SK-N-SH (cell line): ENCODE measurements at regions not wholly inside any gene's neighbourhood (a gene's known extent, or its start where the extent isn't known, plus 50 kb on each side); places are given as distances from the start of the nearest gene placed in this dataset.

Experiments used
- CTCF ChIA-PET: fragments of 300-600, 350-600 bp; formaldehyde crosslinking; extraction: SDS; loops from one replicate; lab custom pipeline; 2021; lab: Yijun Ruan, JAX
- POLR2A ChIA-PET: fragments of 350-600 bp; sonication (Branson Sonifier 250); formaldehyde crosslinking; extraction: SDS; loops from one replicate; lab custom pipeline; 2020; ENCODE audit warnings: antibody characterized with exemption, inconsistent platforms; lab: Yijun Ruan, JAX
- DNase-seq: peaks from one replicate; pipeline ENCODE4 v3.0.0; 2012
- H2AFZ ChIP-seq: fragments of 200-600 bp; sonication (generic); 2 replicates; pipeline ENCODE4 v1.8.1; 2016; ENCODE audit warnings: antibody characterized with exemption, mild to moderate bottlenecking, low read depth
- H3F3A ChIP-seq: fragments of 200-600 bp; sonication (generic); replicated peaks from 2 replicates; pipeline ENCODE3; 2016; ENCODE audit warnings: antibody characterized with exemption, mild to moderate bottlenecking; ENCODE audit not compliant: insufficient read depth
- H3K27ac ChIP-seq, 2 experiments: fragments of 200-500 bp in 1 of 2; fragments of 200-600 bp in 1 of 2; sonication (Bioruptor generic) in 1 of 2; sonication (generic), shearing (Covaris generic) in 1 of 2; 2 replicates each; pipeline versions ENCODE4 v1.5.1 to v1.6.1; 2014 to 2016; ENCODE audit warnings: low read depth in 2 of 2, inconsistent platforms in 1 of 2, low read length in 1 of 2, mild to moderate bottlenecking in 1 of 2, mixed read lengths in 1 of 2
- H3K27me3 ChIP-seq: fragments of 200-600 bp; sonication (generic), shearing (Covaris generic); 2 replicates; pipeline ENCODE4 v1.6.1; 2016; ENCODE audit warnings: mixed run types; ENCODE audit not compliant: insufficient read depth
- H3K36me3 ChIP-seq, 2 experiments: fragments of 200-500 bp in 1 of 2; fragments of 200-600 bp in 1 of 2; sonication (Bioruptor generic) in 1 of 2; sonication (generic) in 1 of 2; replicated peaks in 1 of 2; 2 replicates each; pipeline versions ENCODE3 to v1.5.1; 2014 to 2016; ENCODE audit warnings: low read length in 1 of 2, mild to moderate bottlenecking in 1 of 2; ENCODE audit not compliant: insufficient read depth in 2 of 2, control insufficient read depth in 1 of 2
- H3K4me1 ChIP-seq, 2 experiments: fragments of 200-500 bp in 1 of 2; fragments of 200-600 bp in 1 of 2; sonication (Bioruptor generic) in 1 of 2; sonication (generic), shearing (Covaris generic) in 1 of 2; 2 replicates each; pipeline versions ENCODE4 v1.5.1 to v1.6.1; 2014 to 2016; ENCODE audit warnings: low read depth in 1 of 2, low read length in 1 of 2, mixed run types in 1 of 2; ENCODE audit not compliant: insufficient read depth in 2 of 2, control insufficient read depth in 1 of 2
- H3K4me2 ChIP-seq: fragments of 200-600 bp; sonication (generic), shearing (Covaris generic); 2 replicates; pipeline ENCODE4 v1.6.1; 2017; ENCODE audit warnings: mixed run types
- H3K4me3 ChIP-seq, 2 experiments: fragments of 200-500 bp in 1 of 2; fragments of 200-600 bp in 1 of 2; sonication (Bioruptor generic) in 1 of 2; sonication (generic), shearing (Covaris generic) in 1 of 2; 2 replicates each; pipeline versions ENCODE4 v1.5.1 to v1.8.1; 2014 to 2016; ENCODE audit warnings: low read depth in 2 of 2, inconsistent platforms in 1 of 2, low read length in 1 of 2, mild to moderate bottlenecking in 1 of 2, mixed read lengths in 1 of 2, moderate library complexity in 1 of 2
- H3K79me2 ChIP-seq: fragments of 200-600 bp; sonication (generic); 2 replicates; pipeline ENCODE4 v1.8.1; 2017; ENCODE audit warnings: mild to moderate bottlenecking; ENCODE audit not compliant: insufficient read depth
- H3K9ac ChIP-seq: fragments of 200-600 bp; sonication (generic); 2 replicates; pipeline ENCODE4 v1.6.1; 2017; ENCODE audit warnings: mixed run types
- H3K9me2 ChIP-seq: fragments of 200-600 bp; sonication (generic); 2 replicates; pipeline ENCODE4 v1.6.1; 2017; ENCODE audit warnings: mixed run types
- H3K9me3 ChIP-seq: fragments of 200-600 bp; sonication (generic); 2 replicates; pipeline ENCODE4 v1.6.1; 2017; ENCODE audit warnings: mixed run types, mild to moderate bottlenecking, moderate library complexity
- H4K20me1 ChIP-seq: fragments of 200-600 bp; sonication (generic); 2 replicates; pipeline ENCODE4 v1.6.1; 2017; ENCODE audit warnings: mild to moderate bottlenecking, mixed run types; ENCODE audit not compliant: insufficient read depth
- EP300 ChIP-seq, 2 experiments: IDR thresholded peaks; 2 replicates each; pipeline versions ENCODE4 v1.4.0 to v1.6.1; 2012; ENCODE audit warnings: borderline replicate concordance in 1 of 2, low read depth in 1 of 2, low read length in 1 of 2
- EZH2phosphoT487 ChIP-seq: fragments of 200-600 bp; sonication (generic); IDR thresholded peaks from 2 replicates; pipeline ENCODE4 v1.6.1; 2017; ENCODE audit warnings: low read depth, mixed run types, mild to moderate bottlenecking, antibody characterized with exemption, moderate library complexity, borderline replicate concordance
- FOXM1 ChIP-seq: IDR thresholded peaks from 2 replicates; pipeline ENCODE4 v1.4.0; 2012; ENCODE audit warnings: low read depth, mild to moderate bottlenecking
- GABPA ChIP-seq: IDR thresholded peaks from 2 replicates; pipeline ENCODE4 v1.4.0; 2012; ENCODE audit warnings: low read depth, mild to moderate bottlenecking
- GATA2 ChIP-seq: sonication (generic); formaldehyde crosslinking; IDR thresholded peaks from 2 replicates; pipeline ENCODE4 v1.5.0; 2020; ENCODE audit warnings: mild to moderate bottlenecking, missing genetic modification reagents
- JUND ChIP-seq: IDR thresholded peaks from 2 replicates; pipeline ENCODE4 v1.4.0; 2012
- MAX ChIP-seq: IDR thresholded peaks from 2 replicates; pipeline ENCODE4 v1.4.0; 2012; ENCODE audit warnings: low read depth
- MEF2A ChIP-seq: IDR thresholded peaks from 2 replicates; pipeline ENCODE4 v1.4.0; 2012; ENCODE audit warnings: low read depth, borderline replicate concordance
- MXI1 ChIP-seq: IDR thresholded peaks from 2 replicates; pipeline ENCODE4 v1.6.1; 2012; ENCODE audit warnings: mild to moderate bottlenecking, low read depth, low read length, improper control_type of control experiment
- NRF1 ChIP-seq: IDR thresholded peaks from 2 replicates; pipeline ENCODE4 v1.6.1; 2012; ENCODE audit warnings: low read depth, mild to moderate bottlenecking, low read length
- PBX3 ChIP-seq: IDR thresholded peaks from 2 replicates; pipeline ENCODE4; 2012
- POLR2AphosphoS5 ChIP-seq: IDR thresholded peaks from 2 replicates; pipeline ENCODE4 v1.6.1; 2012; ENCODE audit warnings: low read depth, low read length
- RAD21 ChIP-seq: IDR thresholded peaks from 2 replicates; pipeline ENCODE4 v1.6.1; 2012; ENCODE audit warnings: mild to moderate bottlenecking, low read length
- RCOR1 ChIP-seq: fragments of 150-350 bp; IDR thresholded peaks from 2 replicates; pipeline ENCODE4 v1.6.1; 2017; ENCODE audit warnings: antibody characterized with exemption, low read length
- REST ChIP-seq: IDR thresholded peaks from 2 replicates; pipeline ENCODE4 v1.6.1; 2012; ENCODE audit warnings: mild to moderate bottlenecking, low read depth, low read length, moderate library complexity
- RFX5 ChIP-seq: IDR thresholded peaks from 2 replicates; pipeline ENCODE4 v1.6.1; 2012; ENCODE audit warnings: mild to moderate bottlenecking, improper control_type of control experiment, low read length
- SIN3A ChIP-seq: IDR thresholded peaks from 2 replicates; pipeline ENCODE4 v1.6.1; 2012; ENCODE audit warnings: low read depth, mild to moderate bottlenecking, low read length, moderate library complexity, borderline replicate concordance
- TF ChIP-seq, protein P1 (sequence below): fragments of 150-350 bp; IDR thresholded peaks from 2 replicates; pipeline ENCODE4 v1.6.1; 2016; ENCODE audit warnings: mild to moderate bottlenecking, low read depth, low read length
- TF ChIP-seq, protein P2 (sequence below): IDR thresholded peaks from 2 replicates; pipeline ENCODE4 v1.4.0; 2012; ENCODE audit warnings: low read depth, borderline replicate concordance

GRCh38 chr10:64468219-64468618 is 947.0 kb downstream of the REEP3 start (continued):
- TF ChIP-seq RFX5, result no peak
- no peak for TF ChIP-seq SIN3A
- TF ChIP-seq, protein P1, sequence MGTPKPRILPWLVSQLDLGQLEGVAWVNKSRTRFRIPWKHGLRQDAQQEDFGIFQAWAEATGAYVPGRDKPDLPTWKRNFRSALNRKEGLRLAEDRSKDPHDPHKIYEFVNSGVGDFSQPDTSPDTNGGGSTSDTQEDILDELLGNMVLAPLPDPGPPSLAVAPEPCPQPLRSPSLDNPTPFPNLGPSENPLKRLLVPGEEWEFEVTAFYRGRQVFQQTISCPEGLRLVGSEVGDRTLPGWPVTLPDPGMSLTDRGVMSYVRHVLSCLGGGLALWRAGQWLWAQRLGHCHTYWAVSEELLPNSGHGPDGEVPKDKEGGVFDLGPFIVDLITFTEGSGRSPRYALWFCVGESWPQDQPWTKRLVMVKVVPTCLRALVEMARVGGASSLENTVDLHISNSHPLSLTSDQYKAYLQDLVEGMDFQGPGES, result no peak
- TF ChIP-seq MAX, result no peak
- no peak for TF ChIP-seq POLR2AphosphoS5
- no peak for TF ChIP-seq NRF1
- no peak for TF ChIP-seq FOXM1
- TF ChIP-seq, protein P2, sequence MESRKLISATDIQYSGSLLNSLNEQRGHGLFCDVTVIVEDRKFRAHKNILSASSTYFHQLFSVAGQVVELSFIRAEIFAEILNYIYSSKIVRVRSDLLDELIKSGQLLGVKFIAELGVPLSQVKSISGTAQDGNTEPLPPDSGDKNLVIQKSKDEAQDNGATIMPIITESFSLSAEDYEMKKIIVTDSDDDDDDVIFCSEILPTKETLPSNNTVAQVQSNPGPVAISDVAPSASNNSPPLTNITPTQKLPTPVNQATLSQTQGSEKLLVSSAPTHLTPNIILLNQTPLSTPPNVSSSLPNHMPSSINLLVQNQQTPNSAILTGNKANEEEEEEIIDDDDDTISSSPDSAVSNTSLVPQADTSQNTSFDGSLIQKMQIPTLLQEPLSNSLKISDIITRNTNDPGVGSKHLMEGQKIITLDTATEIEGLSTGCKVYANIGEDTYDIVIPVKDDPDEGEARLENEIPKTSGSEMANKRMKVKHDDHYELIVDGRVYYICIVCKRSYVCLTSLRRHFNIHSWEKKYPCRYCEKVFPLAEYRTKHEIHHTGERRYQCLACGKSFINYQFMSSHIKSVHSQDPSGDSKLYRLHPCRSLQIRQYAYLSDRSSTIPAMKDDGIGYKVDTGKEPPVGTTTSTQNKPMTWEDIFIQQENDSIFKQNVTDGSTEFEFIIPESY, result no peak
- TF ChIP-seq EP300 (IDR thresholded peaks at IDR 0.05; ENCODE audit: borderline replicate concordance in 1 of 2, low read depth in 1 of 2, low read length in 1 of 2), result no peak
- TF ChIP-seq MEF2A, result no peak

DNA sequence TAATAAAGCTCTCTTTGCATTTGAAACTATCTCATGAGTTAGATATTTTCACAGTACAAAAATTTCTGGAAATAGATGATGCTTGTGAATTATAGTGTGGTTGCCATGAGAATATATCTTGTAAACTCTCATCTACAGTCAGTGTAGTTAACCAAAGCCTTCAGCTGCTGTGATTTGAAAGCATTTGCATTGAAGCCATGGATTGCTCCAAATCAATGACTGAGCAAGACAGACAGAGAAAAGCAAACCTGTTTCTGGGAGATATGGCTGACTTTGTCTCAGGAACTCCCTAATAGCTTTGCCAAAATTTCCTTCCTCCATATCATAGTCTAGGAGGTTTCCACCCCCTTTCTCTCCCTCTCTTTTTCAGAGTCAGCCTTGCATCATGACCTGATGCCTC is 955.3 kb downstream of the REEP3 start:
- ChIA-PET POLR2A (no interaction called here), CTCF (interaction anchor here (1.3 kb wide), 1 partner anchor 13 kb away, joined by 3 read pairs; no protein-coding TSS in a partner anchor)
- Histone ChIP-seq H3K9me3 (no peaks in the 10 kb centered on the region), H3K4me2 (no peak overlapping the region), H4K20me1 (no peaks in the 10 kb centered on the region), H3K36me3 (no peaks in the 10 kb centered on the region), H3K4me3 (no peak overlapping the region), H3F3A (no peaks in the 10 kb centered on the region), H3K4me1 (no peaks in the 10 kb centered on the region), H3K27me3 (no peaks in the 10 kb centered on the region), H3K27ac (no peak overlapping the region), H3K9ac (no peak overlapping the region), H2AFZ (no peak overlapping the region), H3K79me2 (no peaks in the 10 kb centered on the region), H3K9me2 (no peaks in the 10 kb centered on the region)
- no peak for DNase-seq
- no peak for TF ChIP-seq POLR2AphosphoS5
- TF ChIP-seq PBX3, result no peak
- TF ChIP-seq JUND, result no peak
- no peak for TF ChIP-seq FOXM1
- no peak for TF ChIP-seq GABPA
- TF ChIP-seq EP300 (IDR thresholded peaks at IDR 0.05; ENCODE audit: borderline replicate concordance in 1 of 2, low read depth in 1 of 2, low read length in 1 of 2), result no peak
- TF ChIP-seq MEF2A, result no peak
- TF ChIP-seq RCOR1, result no peak
- no peak for TF ChIP-seq GATA2 (CRISPR knock-in tag)
- no peak for TF ChIP-seq EZH2phosphoT487
- no peak for TF ChIP-seq RAD21
- no peak for TF ChIP-seq REST
- TF ChIP-seq, protein P1, result no peak
- TF ChIP-seq MXI1, result no peak
